ENCODE measurements at regions not wholly inside any gene's neighbourhood (a gene's known extent, or its start where the extent isn't known, plus 50 kb on each side); places are given as distances from the start of the nearest gene placed in this dataset.
A peak's percentile ranks its signal among the peaks of the same experiment; 100 is the strongest.

- DNase-seq (ENCODE audit: low read depth): no peak
- TF ChIP-seq CTCF (IDR thresholded peaks at IDR 0.05; ENCODE audit: insufficient read depth, low read depth, low read length, missing control alignments): no peak
These were observed 1039.9 kb downstream of the GLUD2 start for GRCh38 chrX:122087341-122087740.

GRCh38 chrX:122091571-122091970 is 1044.2 kb downstream of the GLUD2 start:
- peak; percentile 71 for DNase-seq (ENCODE audit: low read depth)
- TF ChIP-seq CTCF (IDR thresholded peaks at IDR 0.05; ENCODE audit: insufficient read depth, low read depth, low read length, missing control alignments): no peak
- no peak overlapping the region for H3K4me3 ChIP-seq (ENCODE audit: low read length)

More at GRCh38 chrX:122087341-122087740, 1039.9 kb downstream of the GLUD2 start:
- no peak overlapping the region for H3K4me3 ChIP-seq (ENCODE audit: low read length)

GRCh38 chrX:122092360-122092759 is 1045.0 kb downstream of the GLUD2 start:
- no peak for DNase-seq (ENCODE audit: low read depth)
- H3K4me3 ChIP-seq (ENCODE audit: low read length): no peak overlapping the region
- TF ChIP-seq CTCF (IDR thresholded peaks at IDR 0.05; ENCODE audit: insufficient read depth, low read depth, low read length, missing control alignments): no peak

GRCh38 chrX:122092978-122093377 is 1045.6 kb downstream of the GLUD2 start:
- DNase-seq (ENCODE audit: low read depth): no peak
- no peak overlapping the region for H3K4me3 ChIP-seq (ENCODE audit: low read length)
- no peak for TF ChIP-seq CTCF (IDR thresholded peaks at IDR 0.05; ENCODE audit: insufficient read depth, low read depth, low read length, missing control alignments)

GRCh38 chrX:122094611-122095010 is 1047.2 kb downstream of the GLUD2 start:
- peak; percentile 94 for DNase-seq (ENCODE audit: low read depth)
- no peak for TF ChIP-seq CTCF (IDR thresholded peaks at IDR 0.05; ENCODE audit: insufficient read depth, low read depth, low read length, missing control alignments)

GRCh38 chrX:122113376-122113775 is 1066.0 kb downstream of the GLUD2 start:
- no peak for TF ChIP-seq CTCF (IDR thresholded peaks at IDR 0.05; ENCODE audit: insufficient read depth, low read depth, low read length, missing control alignments)
- no peak overlapping the region for H3K4me3 ChIP-seq (ENCODE audit: low read length)
- DNase-seq (ENCODE audit: low read depth): no peak

More at GRCh38 chrX:122094611-122095010, 1047.2 kb downstream of the GLUD2 start:
- no peak overlapping the region for H3K4me3 ChIP-seq (ENCODE audit: low read length)

- H3K4me3 ChIP-seq (ENCODE audit: low read length): no peak overlapping the region
- TF ChIP-seq CTCF (IDR thresholded peaks at IDR 0.05; ENCODE audit: insufficient read depth, low read depth, low read length, missing control alignments): no peak
- DNase-seq (ENCODE audit: low read depth): no peak
These were observed 1066.5 kb downstream of the GLUD2 start for GRCh38 chrX:122113896-122114295.
